ENCODE measurements at regions not wholly inside any gene's neighbourhood (a gene's known extent, or its start where the extent isn't known, plus 50 kb on each side); places are given as distances from the start of the nearest gene placed in this dataset.

GRCh38 chr4:42761804-42762203 is 104.9 kb upstream of the ATP8A1 start:
- TF ChIP-seq POLR2AphosphoS5 (IDR thresholded peaks at IDR 0.05; ENCODE audit: low read depth): no peak
- TF ChIP-seq CTCF (IDR thresholded peaks at IDR 0.05; ENCODE audit: insufficient read depth, low read length): no peak
- no peak for TF ChIP-seq GABPA (IDR thresholded peaks at IDR 0.05; ENCODE audit: low read depth)
- TF ChIP-seq, protein P1, sequence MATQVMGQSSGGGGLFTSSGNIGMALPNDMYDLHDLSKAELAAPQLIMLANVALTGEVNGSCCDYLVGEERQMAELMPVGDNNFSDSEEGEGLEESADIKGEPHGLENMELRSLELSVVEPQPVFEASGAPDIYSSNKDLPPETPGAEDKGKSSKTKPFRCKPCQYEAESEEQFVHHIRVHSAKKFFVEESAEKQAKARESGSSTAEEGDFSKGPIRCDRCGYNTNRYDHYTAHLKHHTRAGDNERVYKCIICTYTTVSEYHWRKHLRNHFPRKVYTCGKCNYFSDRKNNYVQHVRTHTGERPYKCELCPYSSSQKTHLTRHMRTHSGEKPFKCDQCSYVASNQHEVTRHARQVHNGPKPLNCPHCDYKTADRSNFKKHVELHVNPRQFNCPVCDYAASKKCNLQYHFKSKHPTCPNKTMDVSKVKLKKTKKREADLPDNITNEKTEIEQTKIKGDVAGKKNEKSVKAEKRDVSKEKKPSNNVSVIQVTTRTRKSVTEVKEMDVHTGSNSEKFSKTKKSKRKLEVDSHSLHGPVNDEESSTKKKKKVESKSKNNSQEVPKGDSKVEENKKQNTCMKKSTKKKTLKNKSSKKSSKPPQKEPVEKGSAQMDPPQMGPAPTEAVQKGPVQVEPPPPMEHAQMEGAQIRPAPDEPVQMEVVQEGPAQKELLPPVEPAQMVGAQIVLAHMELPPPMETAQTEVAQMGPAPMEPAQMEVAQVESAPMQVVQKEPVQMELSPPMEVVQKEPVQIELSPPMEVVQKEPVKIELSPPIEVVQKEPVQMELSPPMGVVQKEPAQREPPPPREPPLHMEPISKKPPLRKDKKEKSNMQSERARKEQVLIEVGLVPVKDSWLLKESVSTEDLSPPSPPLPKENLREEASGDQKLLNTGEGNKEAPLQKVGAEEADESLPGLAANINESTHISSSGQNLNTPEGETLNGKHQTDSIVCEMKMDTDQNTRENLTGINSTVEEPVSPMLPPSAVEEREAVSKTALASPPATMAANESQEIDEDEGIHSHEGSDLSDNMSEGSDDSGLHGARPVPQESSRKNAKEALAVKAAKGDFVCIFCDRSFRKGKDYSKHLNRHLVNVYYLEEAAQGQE (IDR thresholded peaks at IDR 0.05; ENCODE audit: insufficient replicate concordance, low read depth): no peak
